K562 (cell line): ENCODE measurements at regions not wholly inside any gene's neighbourhood (a gene's known extent, or its start where the extent isn't known, plus 50 kb on each side); places are given as distances from the start of the nearest gene placed in this dataset.

ENCODE experiments used
- MTA2 ChIP-seq: fragments of 450-650 bp; IDR thresholded peaks from 2 replicates; pipeline ENCODE4 v1.6.1; 2016; ENCODE audit warnings: low read depth
- POLR2A ChIP-seq: fragments of 450-650 bp; conservative IDR thresholded peaks from 2 replicates; pipeline ENCODE4 v1.6.1; 2016
- POLR2AphosphoS2 ChIP-seq: IDR thresholded peaks from 2 replicates; pipeline ENCODE4 v1.6.1; 2012; ENCODE audit warnings: low read length, improper control_type of control experiment
- SMAD1 ChIP-seq: fragments of 150-350 bp; IDR thresholded peaks from 2 replicates; pipeline ENCODE4 v1.6.1; 2014; ENCODE audit warnings: low read length, low read depth; ENCODE audit not compliant: partially characterized antibody
- SP2 ChIP-seq: IDR thresholded peaks from 2 replicates; pipeline ENCODE4 v1.6.1; 2011; ENCODE audit warnings: mild to moderate bottlenecking, low read depth, low read length, moderate library complexity; ENCODE audit not compliant: poor library complexity, severe bottlenecking; ENCODE audit errors: extremely low read depth
- ZNF140 ChIP-seq: fragments of 250-450 bp; sonication (Bioruptor Pico); IDR thresholded peaks from 2 replicates; pipeline ENCODE4 v1.8.0; 2021; ENCODE audit warnings: moderate library complexity, mild to moderate bottlenecking, inconsistent platforms
- ZNF217 ChIP-seq: sonication (generic); formaldehyde crosslinking; IDR thresholded peaks from 2 replicates; pipeline ENCODE4 v1.8.0; 2022; ENCODE audit warnings: mild to moderate bottlenecking, missing genetic modification reagents
- TF ChIP-seq, protein P1 (sequence below): fragments of 250-450 bp; sonication (Bioruptor Pico); IDR thresholded peaks from 2 replicates; pipeline ENCODE4 v1.4.0; 2020; ENCODE audit warnings: mild to moderate bottlenecking, moderate library complexity, borderline replicate concordance
- TF ChIP-seq, protein P2 (sequence below): sonication (generic); formaldehyde crosslinking; IDR thresholded peaks from 2 replicates; pipeline ENCODE4 v1.4.0; 2020; ENCODE audit warnings: mild to moderate bottlenecking, missing genetic modification reagents
- TF ChIP-seq, protein P3 (sequence below): fragments of 450-650 bp; IDR thresholded peaks from 2 replicates; pipeline ENCODE4 v1.6.1; 2016; ENCODE audit warnings: low read depth

DNA sequence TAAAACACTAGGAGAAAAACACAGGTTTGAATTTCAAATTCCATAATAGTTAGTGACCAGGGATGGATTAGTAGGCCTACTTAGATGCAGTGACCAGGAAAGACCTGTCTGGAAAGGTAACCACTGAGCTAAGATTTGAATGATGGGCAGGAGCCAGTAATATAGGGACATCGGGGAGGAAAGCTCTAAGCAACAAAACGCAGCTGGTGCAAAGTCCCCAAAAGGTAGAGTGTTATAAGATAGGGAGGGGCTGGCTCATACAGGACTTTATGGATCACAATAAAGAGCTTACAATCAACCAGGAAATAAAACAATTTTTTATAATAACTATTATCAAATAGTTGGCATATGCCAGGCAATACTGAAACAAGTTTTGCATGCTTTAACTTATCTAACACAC is 849.4 kb downstream of the LRRTM4 start:
- TF ChIP-seq SP2 (no peak), SMAD1 (no peak), POLR2AphosphoS2 (no peak), POLR2A (no peak), MTA2 (no peak), ZNF140 (CRISPR knock-in tag) (no peak), ZNF217 (CRISPR knock-in tag) (no peak)
- TF ChIP-seq, protein P1, sequence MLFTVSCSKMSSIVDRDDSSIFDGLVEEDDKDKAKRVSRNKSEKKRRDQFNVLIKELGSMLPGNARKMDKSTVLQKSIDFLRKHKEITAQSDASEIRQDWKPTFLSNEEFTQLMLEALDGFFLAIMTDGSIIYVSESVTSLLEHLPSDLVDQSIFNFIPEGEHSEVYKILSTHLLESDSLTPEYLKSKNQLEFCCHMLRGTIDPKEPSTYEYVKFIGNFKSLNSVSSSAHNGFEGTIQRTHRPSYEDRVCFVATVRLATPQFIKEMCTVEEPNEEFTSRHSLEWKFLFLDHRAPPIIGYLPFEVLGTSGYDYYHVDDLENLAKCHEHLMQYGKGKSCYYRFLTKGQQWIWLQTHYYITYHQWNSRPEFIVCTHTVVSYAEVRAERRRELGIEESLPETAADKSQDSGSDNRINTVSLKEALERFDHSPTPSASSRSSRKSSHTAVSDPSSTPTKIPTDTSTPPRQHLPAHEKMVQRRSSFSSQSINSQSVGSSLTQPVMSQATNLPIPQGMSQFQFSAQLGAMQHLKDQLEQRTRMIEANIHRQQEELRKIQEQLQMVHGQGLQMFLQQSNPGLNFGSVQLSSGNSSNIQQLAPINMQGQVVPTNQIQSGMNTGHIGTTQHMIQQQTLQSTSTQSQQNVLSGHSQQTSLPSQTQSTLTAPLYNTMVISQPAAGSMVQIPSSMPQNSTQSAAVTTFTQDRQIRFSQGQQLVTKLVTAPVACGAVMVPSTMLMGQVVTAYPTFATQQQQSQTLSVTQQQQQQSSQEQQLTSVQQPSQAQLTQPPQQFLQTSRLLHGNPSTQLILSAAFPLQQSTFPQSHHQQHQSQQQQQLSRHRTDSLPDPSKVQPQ, result no peak
- TF ChIP-seq, protein P2, sequence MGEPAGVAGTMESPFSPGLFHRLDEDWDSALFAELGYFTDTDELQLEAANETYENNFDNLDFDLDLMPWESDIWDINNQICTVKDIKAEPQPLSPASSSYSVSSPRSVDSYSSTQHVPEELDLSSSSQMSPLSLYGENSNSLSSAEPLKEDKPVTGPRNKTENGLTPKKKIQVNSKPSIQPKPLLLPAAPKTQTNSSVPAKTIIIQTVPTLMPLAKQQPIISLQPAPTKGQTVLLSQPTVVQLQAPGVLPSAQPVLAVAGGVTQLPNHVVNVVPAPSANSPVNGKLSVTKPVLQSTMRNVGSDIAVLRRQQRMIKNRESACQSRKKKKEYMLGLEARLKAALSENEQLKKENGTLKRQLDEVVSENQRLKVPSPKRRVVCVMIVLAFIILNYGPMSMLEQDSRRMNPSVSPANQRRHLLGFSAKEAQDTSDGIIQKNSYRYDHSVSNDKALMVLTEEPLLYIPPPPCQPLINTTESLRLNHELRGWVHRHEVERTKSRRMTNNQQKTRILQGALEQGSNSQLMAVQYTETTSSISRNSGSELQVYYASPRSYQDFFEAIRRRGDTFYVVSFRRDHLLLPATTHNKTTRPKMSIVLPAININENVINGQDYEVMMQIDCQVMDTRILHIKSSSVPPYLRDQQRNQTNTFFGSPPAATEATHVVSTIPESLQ, result no peak
- TF ChIP-seq, protein P3, sequence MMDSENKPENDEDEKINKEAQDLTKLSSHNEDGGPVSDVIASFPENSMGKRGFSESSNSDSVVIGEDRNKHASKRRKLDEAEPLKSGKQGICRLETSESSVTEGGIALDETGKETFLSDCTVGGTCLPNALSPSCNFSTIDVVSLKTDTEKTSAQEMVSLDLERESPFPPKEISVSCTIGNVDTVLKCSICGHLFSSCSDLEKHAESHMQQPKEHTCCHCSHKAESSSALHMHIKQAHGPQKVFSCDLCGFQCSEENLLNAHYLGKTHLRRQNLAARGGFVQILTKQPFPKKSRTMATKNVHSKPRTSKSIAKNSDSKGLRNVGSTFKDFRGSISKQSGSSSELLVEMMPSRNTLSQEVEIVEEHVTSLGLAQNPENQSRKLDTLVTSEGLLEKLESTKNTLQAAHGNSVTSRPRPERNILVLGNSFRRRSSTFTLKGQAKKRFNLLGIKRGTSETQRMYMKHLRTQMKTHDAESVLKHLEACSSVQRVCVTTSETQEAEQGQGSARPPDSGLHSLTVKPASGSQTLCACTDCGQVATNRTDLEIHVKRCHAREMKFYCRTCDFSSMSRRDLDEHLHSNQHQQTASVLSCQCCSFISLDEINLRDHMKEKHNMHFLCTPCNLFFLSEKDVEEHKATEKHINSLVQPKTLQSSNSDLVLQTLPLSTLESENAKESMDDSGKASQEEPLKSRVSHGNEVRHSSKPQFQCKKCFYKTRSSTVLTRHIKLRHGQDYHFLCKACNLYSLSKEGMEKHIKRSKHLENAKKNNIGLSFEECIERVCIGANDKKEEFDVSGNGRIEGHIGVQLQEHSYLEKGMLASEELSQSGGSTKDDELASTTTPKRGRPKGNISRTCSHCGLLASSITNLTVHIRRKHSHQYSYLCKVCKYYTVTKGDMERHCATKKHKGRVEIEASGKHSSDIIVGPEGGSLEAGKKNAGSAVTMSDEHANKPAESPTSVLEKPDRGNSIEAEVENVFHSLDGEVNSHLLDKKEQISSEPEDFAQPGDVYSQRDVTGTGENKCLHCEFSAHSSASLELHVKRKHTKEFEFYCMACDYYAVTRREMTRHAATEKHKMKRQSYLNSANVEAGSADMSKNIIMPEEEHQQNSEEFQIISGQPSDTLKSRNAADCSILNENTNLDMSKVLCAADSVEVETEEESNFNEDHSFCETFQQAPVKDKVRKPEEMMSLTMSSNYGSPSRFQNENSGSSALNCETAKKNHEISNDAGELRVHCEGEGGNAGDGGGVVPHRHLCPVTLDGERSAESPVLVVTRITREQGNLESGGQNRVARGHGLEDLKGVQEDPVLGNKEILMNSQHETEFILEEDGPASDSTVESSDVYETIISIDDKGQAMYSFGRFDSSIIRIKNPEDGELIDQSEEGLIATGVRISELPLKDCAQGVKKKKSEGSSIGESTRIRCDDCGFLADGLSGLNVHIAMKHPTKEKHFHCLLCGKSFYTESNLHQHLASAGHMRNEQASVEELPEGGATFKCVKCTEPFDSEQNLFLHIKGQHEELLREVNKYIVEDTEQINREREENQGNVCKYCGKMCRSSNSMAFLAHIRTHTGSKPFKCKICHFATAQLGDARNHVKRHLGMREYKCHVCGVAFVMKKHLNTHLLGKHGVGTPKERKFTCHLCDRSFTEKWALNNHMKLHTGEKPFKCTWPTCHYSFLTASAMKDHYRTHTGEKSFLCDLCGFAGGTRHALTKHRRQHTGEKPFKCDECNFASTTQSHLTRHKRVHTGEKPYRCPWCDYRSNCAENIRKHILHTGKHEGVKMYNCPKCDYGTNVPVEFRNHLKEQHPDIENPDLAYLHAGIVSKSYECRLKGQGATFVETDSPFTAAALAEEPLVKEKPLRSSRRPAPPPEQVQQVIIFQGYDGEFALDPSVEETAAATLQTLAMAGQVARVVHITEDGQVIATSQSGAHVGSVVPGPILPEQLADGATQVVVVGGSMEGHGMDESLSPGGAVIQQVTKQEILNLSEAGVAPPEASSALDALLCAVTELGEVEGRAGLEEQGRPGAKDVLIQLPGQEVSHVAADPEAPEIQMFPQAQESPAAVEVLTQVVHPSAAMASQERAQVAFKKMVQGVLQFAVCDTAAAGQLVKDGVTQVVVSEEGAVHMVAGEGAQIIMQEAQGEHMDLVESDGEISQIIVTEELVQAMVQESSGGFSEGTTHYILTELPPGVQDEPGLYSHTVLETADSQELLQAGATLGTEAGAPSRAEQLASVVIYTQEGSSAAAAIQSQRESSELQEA, result no peak
